Kidney epithelial cell (primary cell): ENCODE measurements at regions not wholly inside any gene's neighbourhood (a gene's known extent, or its start where the extent isn't known, plus 50 kb on each side); places are given as distances from the start of the nearest gene placed in this dataset.
"Not testable (repeated sequence)": the region's sequence is repeated elsewhere in the genome, so short reads cannot be mapped to it uniquely, and the experiment has no call there.

Experiments
- DNase-seq: peaks from one replicate; pipeline ENCODE4 v3.0.0-alpha.2; 2010; ENCODE audit warnings: low read depth
- H3K27me3 ChIP-seq: 2 replicates; pipeline ENCODE4 v1.6.0; 2011; ENCODE audit warnings: low read length; ENCODE audit not compliant: control insufficient read depth, insufficient read depth
- H3K36me3 ChIP-seq: 2 replicates; pipeline ENCODE4 v1.5.1; 2011; ENCODE audit warnings: low read length; ENCODE audit not compliant: control insufficient read depth, insufficient read depth
- H3K4me3 ChIP-seq: 2 replicates; pipeline ENCODE4 v1.5.1; 2011; ENCODE audit warnings: low read depth, mild to moderate bottlenecking, control low read depth, low read length
- CTCF ChIP-seq: IDR thresholded peaks from 2 replicates; pipeline ENCODE4 v1.5.1; 2011; ENCODE audit warnings: mild to moderate bottlenecking, moderate library complexity, low read length, control low read depth, inconsistent platforms; ENCODE audit not compliant: insufficient read depth, poor library complexity, severe bottlenecking

- H3K36me3 ChIP-seq, H3K4me3 ChIP-seq, DNase-seq, H3K27me3 ChIP-seq: not testable (repeated sequence)
Measured at GRCh38 chr12:9418669-9419041, 189.1 kb downstream of the KLRB1 start.

- DNase-seq, H3K36me3 ChIP-seq, H3K27me3 ChIP-seq, H3K4me3 ChIP-seq: not testable (repeated sequence)
Measured at GRCh38 chr12:9417947-9418668, 189.6 kb downstream of the KLRB1 start.

GRCh38 chr12:9417341-9417740 lies 190.4 kb downstream of the KLRB1 start:
- DNase-seq, H3K4me3 ChIP-seq, H3K36me3 ChIP-seq, H3K27me3 ChIP-seq: not testable (repeated sequence)

- H3K4me3 ChIP-seq, DNase-seq, H3K27me3 ChIP-seq, H3K36me3 ChIP-seq: not testable (repeated sequence)
Measured at GRCh38 chr12:9416346-9416745, 191.4 kb downstream of the KLRB1 start.

- H3K36me3 ChIP-seq, DNase-seq, H3K27me3 ChIP-seq, H3K4me3 ChIP-seq: not testable (repeated sequence)
Measured at GRCh38 chr12:9415898-9416297, 191.8 kb downstream of the KLRB1 start.

- H3K4me3 ChIP-seq, DNase-seq, H3K36me3 ChIP-seq, H3K27me3 ChIP-seq: not testable (repeated sequence)
Measured at GRCh38 chr12:9413862-9414261, 193.9 kb downstream of the KLRB1 start.

- not testable (repeated sequence) for H3K36me3 ChIP-seq, H3K27me3 ChIP-seq, DNase-seq, H3K4me3 ChIP-seq
Measured at GRCh38 chr12:9412459-9412858, 195.3 kb downstream of the KLRB1 start.

- DNase-seq: peak; percentile 9
Measured at GRCh38 chr12:9411616-9412268, 196.0 kb downstream of the KLRB1 start.

GRCh38 chr12:9407425-9407748 lies 199.2 kb upstream of the PZP start:
- DNase-seq, H3K36me3 ChIP-seq, H3K4me3 ChIP-seq, H3K27me3 ChIP-seq: not testable (repeated sequence)

More at GRCh38 chr12:9411616-9412268, 196.0 kb downstream of the KLRB1 start:
- H3K4me3 ChIP-seq, H3K27me3 ChIP-seq, H3K36me3 ChIP-seq: not testable (repeated sequence)

GRCh38 chr12:9406564-9407424 lies 198.6 kb upstream of the PZP start:
- no peaks in the 10 kb centered on the region for H3K36me3 ChIP-seq
- DNase-seq: no peak
- no peak overlapping the region for H3K4me3 ChIP-seq
- TF ChIP-seq CTCF: no peak
- H3K27me3 ChIP-seq: peaks cover 2% of the 10 kb centered on the region
